Epithelial cell of esophagus (primary cell): ENCODE measurements at regions not wholly inside any gene's neighbourhood (a gene's known extent, or its start where the extent isn't known, plus 50 kb on each side); places are given as distances from the start of the nearest gene placed in this dataset.
"Not testable (repeated sequence)": the region's sequence is repeated elsewhere in the genome, so short reads cannot be mapped to it uniquely, and the experiment has no call there.

Source experiments
- DNase-seq: peaks from one replicate; pipeline ENCODE4 v3.0.0; 2010; ENCODE audit warnings: low read depth
- H3K4me3 ChIP-seq: 2 replicates; pipeline ENCODE4 v1.5.1; 2011; ENCODE audit warnings: mild to moderate bottlenecking, low read length, control low read depth
- TF ChIP-seq, protein P1 (sequence below): IDR thresholded peaks from 2 replicates; pipeline ENCODE4 v1.5.1; 2011; ENCODE audit warnings: low read depth, mild to moderate bottlenecking, low read length, control low read depth, inconsistent platforms; ENCODE audit not compliant: insufficient read depth; ENCODE audit errors: missing control alignments

DNA sequence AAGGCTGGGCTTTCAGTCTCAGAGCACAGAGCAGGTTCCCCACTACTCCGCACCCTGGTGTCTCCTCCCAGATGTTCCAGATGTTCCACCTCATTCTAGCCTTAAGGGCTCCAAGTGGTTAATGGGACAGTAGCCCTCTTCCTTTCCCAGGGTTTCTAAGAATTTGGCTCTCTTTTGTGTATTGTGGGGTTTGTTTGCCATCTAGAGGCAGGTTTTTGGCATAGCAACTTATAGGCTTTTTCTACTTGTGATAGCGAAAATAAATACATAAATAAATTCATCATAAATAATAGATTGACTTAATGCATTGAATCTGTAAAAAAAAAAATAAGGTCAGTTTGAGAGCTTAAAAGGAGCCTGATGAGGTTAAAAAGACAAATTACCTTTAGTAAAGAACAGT lies 86.1 kb upstream of the XKR3 start:
- not testable (repeated sequence) for H3K4me3 ChIP-seq, DNase-seq
- TF ChIP-seq, protein P1, sequence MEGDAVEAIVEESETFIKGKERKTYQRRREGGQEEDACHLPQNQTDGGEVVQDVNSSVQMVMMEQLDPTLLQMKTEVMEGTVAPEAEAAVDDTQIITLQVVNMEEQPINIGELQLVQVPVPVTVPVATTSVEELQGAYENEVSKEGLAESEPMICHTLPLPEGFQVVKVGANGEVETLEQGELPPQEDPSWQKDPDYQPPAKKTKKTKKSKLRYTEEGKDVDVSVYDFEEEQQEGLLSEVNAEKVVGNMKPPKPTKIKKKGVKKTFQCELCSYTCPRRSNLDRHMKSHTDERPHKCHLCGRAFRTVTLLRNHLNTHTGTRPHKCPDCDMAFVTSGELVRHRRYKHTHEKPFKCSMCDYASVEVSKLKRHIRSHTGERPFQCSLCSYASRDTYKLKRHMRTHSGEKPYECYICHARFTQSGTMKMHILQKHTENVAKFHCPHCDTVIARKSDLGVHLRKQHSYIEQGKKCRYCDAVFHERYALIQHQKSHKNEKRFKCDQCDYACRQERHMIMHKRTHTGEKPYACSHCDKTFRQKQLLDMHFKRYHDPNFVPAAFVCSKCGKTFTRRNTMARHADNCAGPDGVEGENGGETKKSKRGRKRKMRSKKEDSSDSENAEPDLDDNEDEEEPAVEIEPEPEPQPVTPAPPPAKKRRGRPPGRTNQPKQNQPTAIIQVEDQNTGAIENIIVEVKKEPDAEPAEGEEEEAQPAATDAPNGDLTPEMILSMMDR: peak; percentile 25

DNA sequence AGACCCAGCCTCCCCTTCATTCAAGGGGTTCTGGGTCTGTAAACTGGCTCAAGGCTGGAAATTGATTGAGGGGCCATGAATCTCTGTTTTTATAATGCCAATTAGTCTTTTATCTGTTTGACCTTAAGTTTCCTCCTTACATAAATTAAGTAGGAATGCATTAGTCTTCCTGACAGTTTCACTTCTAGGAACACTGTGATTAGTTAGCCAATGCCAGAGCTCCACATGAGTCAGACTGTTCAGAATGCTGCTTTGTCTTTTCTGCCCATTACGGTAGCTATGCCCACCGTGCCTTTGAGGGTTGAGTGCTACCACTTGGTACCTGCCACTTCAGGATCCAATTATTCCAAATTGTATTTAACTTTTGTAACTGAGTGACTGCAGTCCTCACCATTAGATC lies 76.8 kb upstream of the XKR3 start:
- DNase-seq, H3K4me3 ChIP-seq: not testable (repeated sequence)

DNA sequence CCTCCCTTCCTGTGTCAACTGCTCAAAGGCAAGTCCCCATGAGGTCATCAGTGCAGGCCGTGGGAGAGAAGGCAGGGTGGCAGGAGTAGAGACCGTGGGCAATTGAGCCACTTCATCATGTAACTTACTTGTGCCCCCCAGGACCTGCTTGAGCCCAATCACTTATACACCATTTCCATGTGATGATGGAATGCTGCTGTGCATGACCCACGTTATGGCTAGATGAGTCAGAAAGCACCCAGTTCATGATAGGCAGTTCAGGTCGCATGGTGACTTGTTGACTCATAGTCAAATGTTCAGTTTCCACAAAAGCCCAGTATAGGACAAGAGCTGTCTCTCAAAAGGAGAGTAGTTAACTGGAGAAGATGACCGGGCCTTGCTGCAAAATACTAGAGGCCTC lies 76.4 kb upstream of the XKR3 start:
- DNase-seq, H3K4me3 ChIP-seq: not testable (repeated sequence)

DNA sequence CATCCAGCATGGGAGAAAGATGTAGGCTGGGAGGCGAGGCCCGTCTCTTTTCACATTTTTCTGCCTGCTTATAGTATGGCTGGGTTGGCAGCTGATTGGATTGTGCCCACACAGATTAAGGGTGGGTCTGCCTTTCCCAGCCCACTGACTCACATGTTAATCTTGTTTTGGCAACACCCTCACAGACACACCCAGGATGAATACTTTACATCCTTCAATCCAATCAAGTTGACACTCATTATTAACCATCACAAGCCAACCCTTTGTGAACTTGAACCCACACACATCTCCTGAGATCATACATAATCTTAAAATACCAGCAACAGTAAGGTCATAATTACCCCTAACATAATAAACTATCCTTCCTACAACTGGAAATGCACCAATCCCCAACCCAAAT lies 74.1 kb upstream of the XKR3 start:
- not testable (repeated sequence) for H3K4me3 ChIP-seq, DNase-seq

DNA sequence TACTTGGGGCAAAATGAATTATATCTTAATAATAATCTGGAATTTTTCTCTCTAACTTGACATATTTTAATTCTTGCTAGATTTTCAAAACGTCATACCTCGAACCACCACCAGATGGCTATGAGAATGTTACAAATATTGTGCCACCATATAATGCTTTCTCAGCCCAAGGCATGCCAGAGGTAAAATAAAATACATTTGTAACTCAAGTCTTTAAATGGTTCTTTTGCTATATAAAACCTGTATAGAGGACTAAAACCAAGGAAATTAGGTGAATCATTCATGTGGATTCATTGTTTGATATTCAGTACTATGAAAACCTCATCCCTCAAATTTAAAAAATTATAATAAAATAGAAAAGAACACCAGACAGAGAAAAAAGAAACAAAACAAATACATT lies 72.2 kb upstream of the XKR3 start:
- not testable (repeated sequence) for DNase-seq, H3K4me3 ChIP-seq

DNA sequence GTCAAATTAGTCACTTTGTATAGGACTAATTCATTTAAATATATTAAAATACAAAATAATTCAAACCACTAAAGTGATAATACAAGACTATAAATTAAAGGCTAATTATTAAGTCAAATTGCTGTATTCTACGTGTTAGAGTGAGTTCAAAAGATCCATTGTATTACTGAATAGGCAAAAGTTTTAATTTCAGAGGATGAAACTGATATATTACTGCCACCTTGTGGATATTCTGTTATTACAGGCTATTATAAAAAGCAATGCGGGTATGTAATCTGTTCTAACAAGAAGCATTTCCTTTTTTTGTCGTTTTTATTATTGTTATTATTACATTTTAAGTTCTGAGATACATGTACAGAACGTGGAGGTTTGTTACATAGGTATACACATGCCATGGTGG lies 66.7 kb upstream of the XKR3 start:
- not testable (repeated sequence) for H3K4me3 ChIP-seq, DNase-seq

DNA sequence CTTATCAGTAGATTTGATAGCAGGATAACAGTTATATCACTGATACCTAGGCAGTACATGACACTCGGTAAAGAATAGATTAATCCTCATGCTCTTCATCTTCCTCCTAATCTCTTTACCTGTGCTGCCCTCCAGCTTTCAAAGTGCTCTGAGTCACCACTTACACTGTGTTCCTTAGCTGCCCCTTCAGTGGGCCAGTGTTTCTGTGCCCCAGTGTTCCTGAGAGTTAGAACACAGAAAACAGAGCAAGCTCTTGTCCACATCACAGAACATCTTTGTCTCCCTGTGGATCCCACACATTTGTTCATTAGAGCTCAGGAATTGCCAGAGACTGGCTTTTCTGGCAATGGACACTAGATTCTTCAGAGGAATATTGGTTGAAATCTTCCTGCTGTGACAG lies 51.1 kb upstream of the XKR3 start:
- not testable (repeated sequence) for DNase-seq, H3K4me3 ChIP-seq
